ENCODE measurements at regions not wholly inside any gene's neighbourhood (a gene's known extent, or its start where the extent isn't known, plus 50 kb on each side); places are given as distances from the start of the nearest gene placed in this dataset.

DNA sequence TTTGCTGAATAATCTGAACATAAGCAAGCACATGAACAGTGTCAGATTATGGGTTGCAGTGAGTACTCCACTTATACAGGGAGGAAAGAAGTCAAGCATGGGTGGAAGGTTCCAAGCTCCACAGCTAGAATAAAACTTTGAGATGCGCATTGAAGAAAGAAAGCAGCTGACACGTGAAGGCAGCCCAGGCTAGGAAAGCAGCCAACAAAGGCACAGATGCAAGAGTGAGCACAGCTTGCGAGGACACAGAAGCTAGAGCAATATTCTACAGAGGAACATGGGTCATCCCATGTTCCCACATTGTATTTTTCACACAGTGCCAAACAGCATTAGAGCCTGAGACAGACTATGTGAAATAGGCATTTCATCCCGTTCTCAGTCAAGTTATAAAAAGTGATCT lies 194.6 kb upstream of the TBX20 start:
- DNase-seq (ENCODE audit: low read depth) = no peak

DNA sequence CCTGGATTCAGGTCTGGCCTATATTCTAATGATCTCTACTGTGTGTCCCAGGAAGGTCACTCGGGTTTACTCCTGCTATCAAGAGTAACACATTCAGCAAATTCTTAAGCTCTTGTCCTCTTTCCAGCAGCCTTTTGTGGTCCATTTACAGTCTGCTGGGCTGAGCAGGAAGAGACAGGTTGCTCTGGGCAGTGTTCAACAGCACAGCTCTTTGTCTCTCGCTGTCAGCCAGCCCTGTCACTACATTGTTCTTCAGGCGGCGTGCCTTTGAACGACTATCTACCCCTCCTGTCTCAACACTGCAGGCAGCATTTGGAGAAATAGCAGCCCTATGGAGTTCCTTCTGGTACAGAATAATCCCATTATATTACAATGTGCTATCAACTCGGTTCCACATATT lies 192.2 kb upstream of the TBX20 start:
- DNase-seq (ENCODE audit: low read depth) = no peak

GRCh38 chr7:35437619-35438275 lies 183.8 kb upstream of the TBX20 start:
- no peak for DNase-seq (ENCODE audit: low read depth)

DNA sequence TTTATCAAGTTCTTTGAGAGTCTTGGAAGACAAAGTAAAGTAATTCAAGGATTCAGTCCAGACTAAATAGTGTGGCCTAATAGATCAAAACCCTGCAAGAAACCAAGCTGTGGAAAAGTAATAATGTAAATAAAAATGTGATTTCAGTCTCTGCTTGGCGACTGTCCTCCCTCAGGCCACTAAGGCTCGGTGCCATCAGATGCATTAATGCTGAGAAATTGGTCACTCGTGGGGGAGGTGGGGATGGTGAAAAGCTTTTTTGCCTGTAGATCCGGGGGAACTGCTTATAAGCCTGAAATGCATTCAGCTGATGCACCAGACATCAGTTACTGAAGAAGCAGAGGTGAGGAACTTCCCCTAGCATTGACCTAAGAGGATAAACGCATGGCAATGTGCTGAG lies 182.6 kb upstream of the TBX20 start:
- DNase-seq (ENCODE audit: low read depth) = no peak

DNA sequence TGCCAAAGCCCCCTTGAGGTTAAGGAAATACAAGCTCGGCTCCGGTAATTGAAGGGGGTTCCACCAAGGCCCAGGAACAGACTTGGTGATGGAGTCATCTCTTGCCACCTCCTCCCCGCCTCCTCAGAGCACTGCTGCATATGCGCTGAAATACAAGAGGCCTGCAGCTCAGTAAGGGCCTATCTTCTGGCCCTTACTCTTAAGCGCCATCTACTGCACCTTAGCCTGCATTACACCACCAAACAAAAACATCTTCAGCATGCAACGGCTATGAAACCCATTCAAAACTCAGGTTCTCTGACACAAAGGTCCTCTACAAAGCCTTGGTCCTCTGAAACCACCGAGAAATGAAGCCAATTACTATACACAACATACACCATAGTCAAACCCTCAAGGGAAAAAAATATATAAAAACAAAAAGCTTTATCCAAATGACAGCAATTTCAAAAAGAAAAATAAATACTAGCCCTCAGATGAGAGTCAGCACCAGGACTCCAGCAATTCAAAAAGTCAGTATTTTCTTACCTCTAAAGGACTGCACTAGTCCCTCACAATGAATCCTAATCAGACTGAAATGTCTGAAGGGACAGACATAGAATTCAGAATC lies 176.8 kb upstream of the TBX20 start:
- DNase-seq (ENCODE audit: low read depth) = no peak

DNA sequence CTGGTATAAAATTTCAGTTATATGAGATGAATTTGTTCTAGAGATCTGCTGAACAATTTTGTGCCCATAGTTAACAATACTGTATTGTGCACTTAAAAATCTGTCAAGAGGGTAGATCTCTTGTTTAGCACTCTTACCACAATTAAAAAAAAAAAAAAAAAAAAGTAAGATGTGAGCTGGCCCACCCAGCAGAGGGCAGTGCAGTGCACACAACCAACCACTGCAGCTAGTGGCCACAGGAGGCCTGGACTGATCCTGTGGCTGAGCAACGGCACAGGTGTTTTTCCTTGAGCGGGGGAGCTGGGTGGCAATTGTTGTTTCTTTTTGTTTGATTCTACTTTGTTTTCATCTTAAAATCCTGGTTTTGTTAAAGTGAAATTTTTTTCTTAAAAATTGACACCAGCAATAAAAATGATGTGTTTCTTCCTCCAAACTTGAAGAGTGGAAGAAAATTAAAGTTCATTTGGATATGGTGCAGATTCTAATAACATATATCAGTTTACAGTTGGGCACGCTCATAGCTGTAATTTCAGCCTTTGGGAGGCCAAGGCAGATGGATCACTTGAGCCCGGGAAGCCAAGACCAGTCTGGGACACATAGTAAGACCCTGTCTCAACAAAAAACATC lies 171.1 kb upstream of the TBX20 start:
- peak; percentile 34 for DNase-seq (ENCODE audit: low read depth)

GRCh38 chr7:35424440-35424839 lies 170.5 kb upstream of the TBX20 start:
- no peak for DNase-seq (ENCODE audit: low read depth)

- no peak for DNase-seq (ENCODE audit: low read depth)
These were observed 168.8 kb upstream of the TBX20 start for GRCh38 chr7:35422715-35423114.

- no peak for DNase-seq (ENCODE audit: low read depth)
These were observed 166.8 kb upstream of the TBX20 start for GRCh38 chr7:35420656-35421055.

DNA sequence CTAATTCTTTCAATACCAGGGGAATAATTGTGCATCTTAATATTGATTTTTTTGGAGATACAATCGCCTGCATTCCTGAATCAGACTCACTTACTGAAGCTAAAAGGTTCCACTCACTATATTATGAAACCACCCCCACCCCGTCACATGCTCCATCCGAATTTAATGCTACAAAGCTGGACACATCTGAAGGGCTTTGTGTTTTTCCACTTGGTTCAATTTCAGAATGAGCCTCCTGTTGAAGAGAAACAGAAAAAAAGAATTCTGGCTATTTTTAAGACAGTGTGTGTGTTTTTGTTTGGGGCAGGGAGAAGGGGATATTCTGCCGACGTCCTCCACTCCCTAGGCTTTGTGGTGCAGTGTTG lies 165.5 kb upstream of the TBX20 start:
- no peak for DNase-seq (ENCODE audit: low read depth)

GRCh38 chr7:35418716-35419390 lies 165.0 kb upstream of the TBX20 start:
- DNase-seq (ENCODE audit: low read depth) = no peak

DNA sequence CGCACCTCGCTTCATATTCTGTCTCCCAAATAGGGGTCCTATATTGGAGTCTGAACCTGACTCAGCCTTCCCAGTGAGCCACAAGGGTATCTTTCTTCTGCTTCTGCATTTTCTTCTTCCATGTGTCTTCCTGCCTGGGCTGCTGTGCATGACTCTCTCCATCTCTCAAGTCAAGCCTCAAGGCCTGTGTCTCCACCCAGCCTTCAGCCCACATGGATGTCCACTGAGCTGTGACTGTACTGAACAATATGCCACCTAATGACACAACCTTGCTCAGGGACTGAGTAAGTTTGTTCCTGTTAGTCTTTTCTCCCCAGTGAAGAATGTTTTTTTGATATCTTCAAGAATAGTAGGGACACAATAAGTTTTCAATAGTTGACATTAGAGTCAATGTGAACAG lies 162.7 kb upstream of the TBX20 start:
- no peak for DNase-seq (ENCODE audit: low read depth)

- no peak for DNase-seq (ENCODE audit: low read depth)
These were observed 161.5 kb upstream of the TBX20 start for GRCh38 chr7:35415411-35415822.

- no peak for DNase-seq (ENCODE audit: low read depth)
These were observed 157.4 kb upstream of the TBX20 start for GRCh38 chr7:35411331-35411730.

- no peak for DNase-seq (ENCODE audit: low read depth)
These were observed 151.6 kb upstream of the TBX20 start for GRCh38 chr7:35405461-35405860.

DNA sequence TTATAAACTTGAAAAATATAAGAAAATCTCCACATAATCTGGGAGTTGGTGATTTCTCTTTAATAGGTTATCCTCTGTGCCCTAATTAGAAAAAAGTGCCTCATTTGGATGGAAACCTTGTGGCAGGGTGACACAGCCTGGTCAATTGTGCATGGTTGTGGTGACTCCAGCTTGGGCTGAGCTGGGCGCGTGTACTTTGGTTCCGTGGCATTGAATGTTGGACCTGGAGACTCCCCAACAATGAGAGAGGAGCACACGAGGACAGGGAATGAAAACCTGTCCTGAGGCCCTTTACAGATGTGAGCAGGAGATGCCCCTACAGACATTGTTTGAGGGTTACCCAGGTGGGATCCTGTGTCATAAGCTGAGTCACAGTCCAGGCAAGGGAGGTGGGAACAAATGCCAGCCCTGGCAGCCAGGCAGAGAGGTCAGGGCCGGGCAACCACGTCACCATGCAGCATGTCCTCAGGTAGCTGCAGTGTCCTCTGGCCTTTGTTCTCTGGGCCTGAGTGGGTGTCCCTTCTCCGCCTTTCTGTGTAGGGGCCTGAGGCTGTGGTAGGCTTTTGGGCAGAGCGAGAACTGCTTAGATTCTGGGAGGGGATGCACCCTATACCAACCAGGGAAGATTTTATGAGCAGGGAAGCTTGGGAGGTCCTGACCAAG lies 147.4 kb upstream of the TBX20 start:
- DNase-seq (ENCODE audit: low read depth) = no peak

GRCh38 chr7:35399840-35400239 lies 145.9 kb upstream of the TBX20 start:
- DNase-seq (ENCODE audit: low read depth) = no peak

- DNase-seq (ENCODE audit: low read depth) = no peak
These were observed 145.3 kb upstream of the TBX20 start for GRCh38 chr7:35399216-35399615.

- no peak for DNase-seq (ENCODE audit: low read depth)
These were observed 144.6 kb upstream of the TBX20 start for GRCh38 chr7:35398518-35398917.

- DNase-seq (ENCODE audit: low read depth) = no peak
These were observed 136.2 kb upstream of the TBX20 start for GRCh38 chr7:35390146-35390545.

DNA sequence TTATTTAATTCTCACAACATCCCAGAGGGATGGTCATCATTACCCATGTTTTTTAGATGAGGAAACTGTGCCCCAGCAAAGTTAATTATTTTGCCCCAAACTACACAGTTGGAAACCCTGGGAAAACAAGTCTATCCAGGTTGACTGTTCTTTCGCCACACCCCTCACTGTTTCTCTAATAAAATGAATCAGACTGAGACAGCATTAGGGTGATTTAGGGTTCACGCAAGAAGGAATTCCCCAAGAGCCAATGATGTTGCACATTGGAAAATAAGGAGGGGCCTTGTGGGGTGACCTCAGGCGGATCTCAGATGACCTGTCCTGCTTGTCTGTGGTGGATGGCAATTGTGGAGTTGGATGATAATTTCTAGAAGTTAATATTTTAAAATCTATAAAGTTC lies 135.7 kb upstream of the TBX20 start:
- no peak for DNase-seq (ENCODE audit: low read depth)

GRCh38 chr7:35386816-35387706 lies 133.2 kb upstream of the TBX20 start:
- DNase-seq (ENCODE audit: low read depth) = no peak
